SK-N-SH (cell line): ENCODE measurements at regions not wholly inside any gene's neighbourhood (a gene's known extent, or its start where the extent isn't known, plus 50 kb on each side); places are given as distances from the start of the nearest gene placed in this dataset.

Experiments used
- CHD2 ChIP-seq: fragments of 150-350 bp; IDR thresholded peaks from 2 replicates; pipeline ENCODE4 v1.6.1; 2018; ENCODE audit warnings: low read length; ENCODE audit not compliant: partially characterized antibody
- EZH2phosphoT487 ChIP-seq: fragments of 200-600 bp; sonication (generic); IDR thresholded peaks from 2 replicates; pipeline ENCODE4 v1.6.1; 2017; ENCODE audit warnings: low read depth, mixed run types, mild to moderate bottlenecking, antibody characterized with exemption, moderate library complexity, borderline replicate concordance
- REST ChIP-seq: IDR thresholded peaks from 2 replicates; pipeline ENCODE4 v1.6.1; 2012; ENCODE audit warnings: mild to moderate bottlenecking, low read depth, low read length, moderate library complexity
- RXRA ChIP-seq: IDR thresholded peaks from 2 replicates; pipeline ENCODE4 v1.4.0; 2012; ENCODE audit warnings: low read depth, mild to moderate bottlenecking, borderline replicate concordance
- TCF12 ChIP-seq: IDR thresholded peaks from 2 replicates; pipeline ENCODE4 v1.4.0; 2012
- TF ChIP-seq, protein P1 (sequence below): fragments of 200-600 bp; sonication (generic); IDR thresholded peaks from 2 replicates; pipeline ENCODE4 v1.6.1; 2017; ENCODE audit warnings: antibody characterized with exemption, mild to moderate bottlenecking, moderate library complexity

GRCh38 chr7:41881331-41882130, 178.6 kb upstream of the INHBA start:
- TF ChIP-seq REST, result no peak
- TF ChIP-seq, protein P1, sequence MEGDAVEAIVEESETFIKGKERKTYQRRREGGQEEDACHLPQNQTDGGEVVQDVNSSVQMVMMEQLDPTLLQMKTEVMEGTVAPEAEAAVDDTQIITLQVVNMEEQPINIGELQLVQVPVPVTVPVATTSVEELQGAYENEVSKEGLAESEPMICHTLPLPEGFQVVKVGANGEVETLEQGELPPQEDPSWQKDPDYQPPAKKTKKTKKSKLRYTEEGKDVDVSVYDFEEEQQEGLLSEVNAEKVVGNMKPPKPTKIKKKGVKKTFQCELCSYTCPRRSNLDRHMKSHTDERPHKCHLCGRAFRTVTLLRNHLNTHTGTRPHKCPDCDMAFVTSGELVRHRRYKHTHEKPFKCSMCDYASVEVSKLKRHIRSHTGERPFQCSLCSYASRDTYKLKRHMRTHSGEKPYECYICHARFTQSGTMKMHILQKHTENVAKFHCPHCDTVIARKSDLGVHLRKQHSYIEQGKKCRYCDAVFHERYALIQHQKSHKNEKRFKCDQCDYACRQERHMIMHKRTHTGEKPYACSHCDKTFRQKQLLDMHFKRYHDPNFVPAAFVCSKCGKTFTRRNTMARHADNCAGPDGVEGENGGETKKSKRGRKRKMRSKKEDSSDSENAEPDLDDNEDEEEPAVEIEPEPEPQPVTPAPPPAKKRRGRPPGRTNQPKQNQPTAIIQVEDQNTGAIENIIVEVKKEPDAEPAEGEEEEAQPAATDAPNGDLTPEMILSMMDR, result no peak
- no peak for TF ChIP-seq EZH2phosphoT487
- TF ChIP-seq TCF12, result no peak
- TF ChIP-seq RXRA, result no peak
- TF ChIP-seq CHD2, result no peak
